HEK293T (cell line): ENCODE measurements at regions not wholly inside any gene's neighbourhood (a gene's known extent, or its start where the extent isn't known, plus 50 kb on each side); places are given as distances from the start of the nearest gene placed in this dataset.

ENCODE experiments used
- ARNT ChIP-seq: fragments of 450-650 bp; IDR thresholded peaks from 2 replicates; pipeline ENCODE4 v1.6.1; 2017; ENCODE audit warnings: mild to moderate bottlenecking
- CTBP1 ChIP-seq: fragments of 450-650 bp; IDR thresholded peaks from 2 replicates; pipeline ENCODE4 v1.6.1; 2016; ENCODE audit warnings: borderline replicate concordance
- FOXA1 ChIP-seq: fragments of 450-650 bp; IDR thresholded peaks from 2 replicates; pipeline ENCODE4 v1.6.1; 2016; ENCODE audit warnings: mild to moderate bottlenecking
- FOXK2 ChIP-seq: fragments of 450-650 bp; IDR thresholded peaks from 2 replicates; pipeline ENCODE4 v1.6.1; 2016; ENCODE audit warnings: mild to moderate bottlenecking
- FOXM1 ChIP-seq: fragments of 450-650 bp; IDR thresholded peaks from 2 replicates; pipeline ENCODE4 v1.6.1; 2017; ENCODE audit warnings: mild to moderate bottlenecking, borderline replicate concordance
- HDGF ChIP-seq: fragments of 450-650 bp; IDR thresholded peaks from 2 replicates; pipeline ENCODE4 v1.6.1; 2017; ENCODE audit warnings: antibody characterized with exemption, borderline replicate concordance
- SP1 ChIP-seq: fragments of 450-650 bp; IDR thresholded peaks from 2 replicates; pipeline ENCODE4 v1.6.1; 2017
- SUZ12 ChIP-seq: fragments of 450-650 bp; IDR thresholded peaks from 2 replicates; pipeline ENCODE4 v1.6.1; 2016; ENCODE audit warnings: mild to moderate bottlenecking
- TARDBP ChIP-seq: fragments of 450-650 bp; IDR thresholded peaks from 2 replicates; pipeline ENCODE4 v1.6.1; 2016
- ZNF384 ChIP-seq: fragments of 450-650 bp; IDR thresholded peaks from 2 replicates; pipeline ENCODE4 v1.6.1; 2016
- TF ChIP-seq, protein P1 (sequence below): fragments of 450-650 bp; IDR thresholded peaks from 2 replicates; pipeline ENCODE4 v1.6.1; 2016

DNA sequence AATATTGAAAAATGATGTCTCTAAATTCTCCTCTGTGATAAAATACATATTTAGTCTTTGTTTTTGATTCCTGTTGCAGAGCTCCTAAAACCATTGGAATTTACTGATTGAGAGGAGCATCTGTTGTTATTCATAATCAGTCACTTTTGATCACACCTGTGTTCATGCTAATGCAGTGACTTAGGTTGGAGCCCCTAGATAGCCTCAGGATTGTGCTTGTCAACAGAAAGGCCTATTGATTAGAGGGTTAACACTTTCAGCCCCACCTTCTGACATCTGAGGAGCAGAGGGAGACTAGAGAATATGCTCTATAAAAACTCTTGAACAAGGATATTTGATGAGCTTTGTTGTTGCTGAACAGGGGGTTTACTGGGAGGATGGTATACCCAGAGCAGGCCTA is 409.5 kb upstream of the ADGRL3 start:
- TF ChIP-seq FOXA1 (no peak), SUZ12 (no peak), FOXM1 (no peak), TARDBP (no peak), CTBP1 (no peak), FOXK2 (no peak), HDGF (no peak), ZNF384 (no peak), SP1 (no peak), ARNT (no peak)
- TF ChIP-seq, protein P1, sequence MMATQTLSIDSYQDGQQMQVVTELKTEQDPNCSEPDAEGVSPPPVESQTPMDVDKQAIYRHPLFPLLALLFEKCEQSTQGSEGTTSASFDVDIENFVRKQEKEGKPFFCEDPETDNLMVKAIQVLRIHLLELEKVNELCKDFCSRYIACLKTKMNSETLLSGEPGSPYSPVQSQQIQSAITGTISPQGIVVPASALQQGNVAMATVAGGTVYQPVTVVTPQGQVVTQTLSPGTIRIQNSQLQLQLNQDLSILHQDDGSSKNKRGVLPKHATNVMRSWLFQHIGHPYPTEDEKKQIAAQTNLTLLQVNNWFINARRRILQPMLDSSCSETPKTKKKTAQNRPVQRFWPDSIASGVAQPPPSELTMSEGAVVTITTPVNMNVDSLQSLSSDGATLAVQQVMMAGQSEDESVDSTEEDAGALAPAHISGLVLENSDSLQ: no peak
